Tongue (tissue), 1 donor: ENCODE measurements at regions not wholly inside any gene's neighbourhood (a gene's known extent, or its start where the extent isn't known, plus 50 kb on each side); places are given as distances from the start of the nearest gene placed in this dataset.

Experiments
- DNase-seq: peaks from one replicate; pipeline ENCODE4 v3.0.0-alpha.2; 2015

GRCh38 chr18:28823506-28824182 is 646.7 kb upstream of the CDH2 start:
- no peak for DNase-seq

DNA sequence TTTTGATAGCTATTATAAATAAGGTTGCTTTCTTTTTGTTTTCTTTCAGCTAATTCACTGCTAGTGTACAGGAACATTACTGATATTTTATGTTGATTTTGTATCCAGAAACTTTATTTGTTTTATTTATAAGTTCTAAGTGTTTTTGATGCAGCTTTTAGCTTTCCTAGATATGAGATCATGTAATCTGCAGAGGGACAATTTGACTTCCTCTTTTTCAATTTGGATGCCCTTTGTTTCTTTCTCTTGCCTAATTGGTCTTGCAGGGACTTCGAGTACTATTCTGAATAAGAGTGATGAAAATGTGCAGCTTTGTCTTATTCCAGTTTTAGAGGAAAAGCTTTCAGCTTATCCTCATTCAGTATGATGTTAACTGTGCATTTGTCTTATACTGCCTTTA is 643.4 kb upstream of the CDH2 start:
- no peak for DNase-seq

DNA sequence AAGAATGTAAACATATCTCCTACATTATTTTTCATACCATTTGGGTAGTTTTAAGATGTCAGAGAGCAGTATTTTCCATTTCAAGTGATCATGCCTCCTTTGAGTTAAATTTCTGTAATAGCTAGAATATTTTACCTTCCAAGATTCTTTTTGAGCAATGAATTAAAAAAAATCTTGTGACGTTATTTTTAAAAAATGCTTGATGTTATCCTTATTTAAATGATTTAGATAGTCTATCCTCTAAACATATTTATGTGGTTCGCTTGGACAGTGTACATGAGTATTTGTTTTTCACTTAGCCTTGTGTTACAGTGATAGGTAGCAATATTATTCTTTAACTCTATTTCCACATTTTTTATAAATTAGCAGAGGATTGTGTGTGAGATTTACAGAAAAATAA is 639.2 kb upstream of the CDH2 start:
- DNase-seq = no peak

- DNase-seq = no peak
These were observed 637.4 kb upstream of the CDH2 start for GRCh38 chr18:28814365-28814764.

DNA sequence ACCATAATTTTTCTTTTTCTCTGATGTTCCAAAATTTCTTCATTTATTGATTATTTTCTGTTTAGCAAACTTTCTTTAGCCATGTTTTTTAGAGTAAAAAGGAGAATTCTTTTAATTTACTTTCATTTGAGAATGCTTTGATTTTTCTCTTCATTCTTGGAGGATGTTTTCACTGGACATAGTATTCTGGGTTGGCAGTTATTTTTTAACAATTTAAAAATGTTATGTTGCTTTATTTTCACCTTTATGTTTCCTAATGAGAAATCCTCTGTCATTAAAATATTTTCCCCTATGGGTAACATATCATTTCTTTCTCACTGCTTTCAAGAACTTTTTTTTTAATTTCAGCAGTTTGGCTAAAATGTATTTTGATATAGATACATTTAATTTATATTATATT is 631.4 kb upstream of the CDH2 start:
- DNase-seq = no peak

- DNase-seq = no peak
These were observed 628.6 kb upstream of the CDH2 start for GRCh38 chr18:28805491-28805890.

DNA sequence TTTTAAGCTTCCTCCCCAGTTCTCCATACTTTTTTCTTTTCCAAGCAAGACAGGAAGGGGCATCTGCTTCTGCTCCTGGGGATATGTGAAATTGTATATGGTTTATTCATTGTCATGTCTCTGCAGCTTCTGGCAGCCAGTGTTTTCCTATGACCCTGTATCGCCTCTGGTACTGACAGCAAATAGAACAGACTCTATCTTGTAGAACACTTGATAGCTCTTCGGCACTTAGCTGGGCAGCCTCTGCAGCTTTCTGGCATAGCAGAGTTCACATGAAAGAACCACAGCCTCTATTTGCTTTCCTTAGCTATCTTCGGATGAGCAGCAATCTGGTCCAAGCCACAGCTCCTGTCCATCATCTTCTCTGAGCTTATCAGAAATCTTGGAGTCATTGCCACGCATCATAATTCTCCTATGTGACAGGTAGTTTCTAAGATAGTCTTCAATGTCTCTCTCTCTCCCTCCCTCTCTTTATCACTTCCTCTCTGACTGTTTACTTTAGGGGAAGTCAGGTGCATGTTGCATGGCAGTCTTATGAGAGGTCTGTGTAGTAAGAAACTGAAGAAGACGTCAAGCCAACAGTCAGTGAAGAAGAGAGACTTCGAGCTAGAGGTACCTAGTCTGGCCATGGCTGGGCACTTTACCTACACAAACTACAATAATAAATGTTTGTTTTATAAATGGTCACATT is 627.7 kb upstream of the CDH2 start:
- no peak for DNase-seq

DNA sequence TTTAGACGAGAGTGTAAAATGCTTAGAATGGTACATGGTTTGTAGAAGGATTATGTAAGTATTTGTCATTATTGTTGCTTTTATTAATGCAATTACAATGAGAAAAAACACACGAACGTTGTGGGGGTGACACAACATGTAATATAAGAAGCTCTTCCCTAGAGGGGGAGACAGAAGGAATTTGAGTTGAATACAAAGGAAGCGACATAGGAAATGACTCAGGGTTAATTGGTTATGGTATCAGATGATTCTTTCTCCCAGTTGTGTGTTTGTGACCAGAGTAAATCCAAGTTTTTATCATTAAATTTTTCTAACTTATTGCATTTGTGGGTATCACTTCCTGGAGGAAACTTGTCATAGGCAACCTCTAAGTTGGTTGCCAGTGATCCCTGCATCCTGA is 625.6 kb upstream of the CDH2 start:
- DNase-seq = no peak

GRCh38 chr18:28801876-28802275 is 624.9 kb upstream of the CDH2 start:
- DNase-seq = no peak

GRCh38 chr18:28794459-28795245 is 617.7 kb upstream of the CDH2 start:
- no peak for DNase-seq

DNA sequence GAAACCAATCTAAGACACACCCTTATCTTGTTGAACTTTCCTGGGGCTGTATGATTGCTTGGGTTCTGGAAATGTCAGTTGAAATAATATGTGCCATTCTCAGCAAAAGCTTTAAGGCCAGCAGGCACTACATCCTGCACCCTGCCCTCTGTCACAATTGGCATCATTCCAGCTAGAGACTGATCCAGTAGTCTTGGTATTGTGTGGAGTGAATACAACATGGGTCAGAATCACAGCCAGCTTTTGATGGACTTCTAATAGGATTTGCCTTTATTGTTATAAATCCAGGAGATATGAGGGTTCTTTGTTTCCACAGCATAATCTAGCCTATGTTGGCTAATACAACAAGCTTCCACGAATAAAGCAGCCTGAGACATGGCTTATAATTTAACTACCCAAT is 617.0 kb upstream of the CDH2 start:
- DNase-seq = no peak

DNA sequence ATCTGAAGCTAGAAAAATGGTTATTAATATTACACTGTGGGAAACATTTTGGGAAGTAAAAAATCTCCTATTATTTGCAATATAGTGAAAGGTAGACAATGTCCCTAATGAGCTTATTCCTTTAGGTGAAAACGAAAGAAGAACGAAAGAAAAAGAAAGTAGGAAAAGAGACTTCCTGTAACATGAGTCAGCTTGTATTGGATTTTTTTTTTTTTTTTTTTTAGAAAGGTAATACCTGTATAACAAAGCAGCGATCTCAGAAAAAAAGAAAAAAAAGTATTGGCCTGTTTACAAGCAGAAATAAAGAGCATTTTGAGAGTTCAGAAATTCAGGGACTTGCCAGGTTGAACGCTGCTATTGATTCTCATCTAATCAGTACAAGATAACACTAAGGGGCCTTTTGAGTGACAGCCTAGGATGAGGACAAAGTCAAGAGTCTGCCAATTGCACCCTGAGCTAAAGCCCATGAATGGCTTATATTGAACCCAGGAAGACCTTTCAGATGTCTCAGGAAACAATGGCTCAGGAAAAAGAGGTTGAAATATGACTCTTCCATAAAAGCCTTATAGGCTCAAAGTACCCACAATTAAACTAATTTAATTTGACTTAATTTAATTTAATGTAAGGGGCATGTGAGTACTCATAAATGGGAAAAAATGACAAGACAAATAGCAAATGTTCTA is 615.6 kb upstream of the CDH2 start:
- no peak for DNase-seq

GRCh38 chr18:28791101-28791500 is 614.2 kb upstream of the CDH2 start:
- DNase-seq = no peak

- DNase-seq = peak; percentile 8
These were observed 612.6 kb upstream of the CDH2 start for GRCh38 chr18:28789502-28789901.

DNA sequence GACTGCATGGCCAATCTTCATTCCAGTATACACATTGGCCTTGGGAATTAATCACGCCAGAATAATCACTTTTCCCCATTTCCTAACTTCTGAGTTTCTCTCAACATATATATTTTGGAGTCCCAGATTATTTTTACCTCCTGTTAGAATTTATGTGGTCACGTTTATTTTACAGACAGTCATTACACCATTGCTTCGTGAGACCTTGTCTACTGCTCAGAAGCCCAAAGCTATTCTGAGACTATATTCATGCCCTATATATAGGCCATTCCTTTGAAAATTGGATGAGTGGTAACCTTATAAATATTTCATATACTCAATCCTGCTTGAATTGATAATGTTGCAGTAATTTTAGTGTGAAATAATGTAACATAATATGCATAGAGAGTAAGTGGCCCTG is 610.0 kb upstream of the CDH2 start:
- no peak for DNase-seq

DNA sequence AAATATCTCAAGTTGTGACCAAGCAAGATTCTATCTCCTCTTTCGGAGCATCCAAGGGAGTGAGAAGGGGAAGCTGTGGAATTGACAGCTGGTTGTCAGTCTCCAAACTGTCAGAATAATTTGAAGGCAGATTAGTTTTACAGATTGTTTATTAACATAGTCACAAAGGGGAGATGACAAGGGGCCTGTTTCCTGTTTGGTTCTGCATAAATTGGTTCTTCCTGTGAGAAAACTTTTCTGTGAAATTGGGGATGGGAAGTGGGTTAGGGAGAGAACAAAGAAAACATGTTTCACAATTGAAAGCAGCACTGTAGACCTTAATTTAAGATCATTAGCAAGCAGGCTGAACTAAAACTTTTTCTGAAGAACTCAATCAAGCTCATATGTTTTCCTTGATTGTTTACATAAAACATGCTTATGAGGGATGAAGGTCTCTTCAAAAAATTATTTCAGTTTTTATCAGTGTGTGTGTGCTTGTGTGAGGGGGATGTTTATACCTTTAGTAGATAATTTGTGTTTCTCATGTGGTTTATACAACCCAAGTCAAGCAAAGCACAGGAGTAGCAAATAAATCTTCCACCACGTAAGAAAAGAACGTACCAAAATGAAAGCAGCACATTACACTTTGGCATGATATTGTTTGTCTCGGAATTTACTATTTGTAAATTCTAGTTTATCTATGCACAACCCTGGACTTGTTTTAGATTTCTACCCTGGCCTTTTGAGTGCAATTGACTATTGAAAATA is 604.9 kb upstream of the CDH2 start:
- no peak for DNase-seq

DNA sequence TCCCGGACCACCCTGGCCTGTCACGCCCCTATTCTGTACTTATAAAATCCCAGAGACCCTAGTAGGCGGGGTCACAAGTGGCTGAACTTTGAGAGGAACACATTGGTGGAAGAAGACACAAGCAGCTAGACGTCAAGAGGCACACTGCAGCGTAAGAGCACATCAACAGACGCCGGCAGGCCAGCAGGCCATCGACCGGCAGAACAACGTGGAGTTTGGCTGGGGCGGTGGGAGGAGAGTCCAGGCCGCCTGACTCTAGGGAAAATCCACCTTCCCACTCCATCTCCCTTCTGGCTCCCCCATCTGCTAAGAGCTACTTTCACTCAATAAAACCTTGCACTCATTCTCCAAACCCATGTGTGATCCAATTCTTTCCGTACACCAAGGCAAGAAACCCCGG is 601.8 kb upstream of the CDH2 start:
- DNase-seq = no peak

DNA sequence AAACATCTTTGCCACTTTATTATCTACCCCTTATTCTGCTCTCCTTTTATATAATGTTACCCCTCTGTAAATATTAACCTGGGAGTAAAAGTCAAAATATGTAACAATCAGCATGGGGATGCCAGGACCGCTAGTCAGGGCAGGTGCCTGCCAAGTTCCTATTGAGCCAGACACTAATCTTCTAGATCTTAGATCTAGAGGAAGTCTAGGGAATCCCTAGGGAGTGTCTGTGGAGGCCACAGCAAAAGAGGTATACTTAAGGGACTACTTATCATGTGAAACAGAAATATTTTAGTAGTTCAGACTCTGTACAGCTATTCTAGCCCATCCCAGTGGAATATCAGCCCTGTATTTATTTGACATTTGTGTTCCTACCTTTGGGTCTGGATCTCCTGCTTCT is 600.8 kb upstream of the CDH2 start:
- no peak for DNase-seq

GRCh38 chr18:28771849-28772248 is 594.9 kb upstream of the CDH2 start:
- no peak for DNase-seq

- peak; percentile 12 for DNase-seq
These were observed 592.1 kb upstream of the CDH2 start for GRCh38 chr18:28768791-28769768.

GRCh38 chr18:28767727-28768211 is 590.8 kb upstream of the CDH2 start:
- DNase-seq = no peak
